ENCODE measurements at regions not wholly inside any gene's neighbourhood (a gene's known extent, or its start where the extent isn't known, plus 50 kb on each side); places are given as distances from the start of the nearest gene placed in this dataset.

DNA sequence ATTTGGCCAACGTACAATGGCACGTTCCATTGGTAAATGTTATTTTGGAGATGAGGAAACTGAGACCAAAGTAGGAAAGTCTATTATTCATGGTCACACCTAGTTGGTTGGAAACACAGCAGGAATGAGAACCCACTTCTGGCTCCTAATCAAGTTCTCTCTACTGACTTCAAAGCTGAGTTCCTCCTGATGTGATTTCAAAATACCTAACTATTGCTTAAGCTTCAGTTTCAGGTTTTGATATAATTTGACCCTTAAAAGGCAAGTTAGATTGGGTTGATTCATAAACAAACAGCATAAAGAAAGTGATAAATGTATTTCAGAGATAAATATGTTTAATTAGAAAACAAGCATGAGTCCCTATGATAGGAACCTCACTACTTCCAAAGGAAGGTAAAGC, 312.5 kb downstream of the PARP8 start:
- H3K4me1 ChIP-seq (ENCODE audit: insufficient read depth, low read length) = no peaks in the 10 kb centered on the region
- no peaks in the 10 kb centered on the region for H3K27me3 ChIP-seq (ENCODE audit: insufficient read depth, low read length)
- intact Hi-C loops (cut with micrococcal nuclease) = no loop called here
- H3K27ac ChIP-seq (ENCODE audit: low read depth, low read length) = no peak overlapping the region
- Mint-ChIP-seq H3K4me1 (no peaks in the 10 kb centered on the region), H3K36me3 (no peaks in the 10 kb centered on the region), H3K27me3 (peaks cover 22 to 28% of the 10 kb centered on the region in 2 donors), H3K4me3 (no peak overlapping the region), H3K27ac (no peak overlapping the region), H3K9me3 (no peaks in the 10 kb centered on the region)
- DNase-seq = no peak
- ChIA-PET CTCF (ENCODE audit: partially characterized antibody) (no interaction called here), POLR2A (ENCODE audit: partially characterized antibody) (no interaction called here)
- no peak overlapping the region for H3K4me3 ChIP-seq (ENCODE audit: low read length in 2 of 2)
- H3K9me3 ChIP-seq (ENCODE audit: control insufficient read depth in 1 of 2, low read length in 2 of 2) = no peaks in the 10 kb centered on the region
- no peaks in the 10 kb centered on the region for H3K36me3 ChIP-seq (ENCODE audit: insufficient read depth, low read length)

DNA sequence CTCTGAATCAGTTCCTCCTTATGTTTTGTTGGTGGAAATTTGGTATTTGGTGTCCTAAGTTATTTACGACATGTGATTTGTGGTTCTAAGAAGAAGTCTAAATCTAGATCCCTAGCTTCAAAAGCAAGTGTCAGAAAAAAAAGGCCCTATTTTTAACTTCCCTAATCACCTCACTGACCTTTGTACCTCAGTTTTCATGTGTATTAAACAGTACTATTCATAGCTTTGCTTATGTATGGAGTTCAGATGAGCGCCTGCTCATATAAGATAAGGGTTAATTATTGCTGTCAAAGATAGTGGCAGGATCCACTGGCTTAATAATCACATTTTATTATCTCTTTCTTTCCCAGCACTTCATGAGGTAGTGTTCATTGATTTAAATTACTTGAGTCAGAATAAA, 318.2 kb downstream of the PARP8 start:
- peaks cover 0 to 10% of the 10 kb centered on the region in 2 donors for H3K27me3 Mint-ChIP-seq
- H3K36me3 Mint-ChIP-seq = no peaks in the 10 kb centered on the region
- no peak overlapping the region for H3K4me3 Mint-ChIP-seq
- DNase-seq = no peak
- no peaks in the 10 kb centered on the region for H3K9me3 Mint-ChIP-seq
- H3K27ac Mint-ChIP-seq = no peak overlapping the region
- ChIA-PET POLR2A (ENCODE audit: partially characterized antibody) (no interaction called here), CTCF (ENCODE audit: partially characterized antibody) (interaction anchor here (1.2 kb wide), 2 partner anchors 22 to 27 kb away, joined by 3 to 4 read pairs; no protein-coding TSS in a partner anchor)
- no peak overlapping the region for H3K27ac ChIP-seq (ENCODE audit: low read depth, low read length)
- intact Hi-C loops (cut with micrococcal nuclease) = no loop called here
- no peaks in the 10 kb centered on the region for H3K36me3 ChIP-seq (ENCODE audit: insufficient read depth, low read length)
- no peaks in the 10 kb centered on the region for H3K27me3 ChIP-seq (ENCODE audit: insufficient read depth, low read length)
- H3K9me3 ChIP-seq (ENCODE audit: control insufficient read depth in 1 of 2, low read length in 2 of 2) = no peaks in the 10 kb centered on the region
- H3K4me1 ChIP-seq (ENCODE audit: insufficient read depth, low read length) = no peaks in the 10 kb centered on the region
- H3K4me3 ChIP-seq (ENCODE audit: low read length in 2 of 2) = no peak overlapping the region
- H3K4me1 Mint-ChIP-seq = no peaks in the 10 kb centered on the region

DNA sequence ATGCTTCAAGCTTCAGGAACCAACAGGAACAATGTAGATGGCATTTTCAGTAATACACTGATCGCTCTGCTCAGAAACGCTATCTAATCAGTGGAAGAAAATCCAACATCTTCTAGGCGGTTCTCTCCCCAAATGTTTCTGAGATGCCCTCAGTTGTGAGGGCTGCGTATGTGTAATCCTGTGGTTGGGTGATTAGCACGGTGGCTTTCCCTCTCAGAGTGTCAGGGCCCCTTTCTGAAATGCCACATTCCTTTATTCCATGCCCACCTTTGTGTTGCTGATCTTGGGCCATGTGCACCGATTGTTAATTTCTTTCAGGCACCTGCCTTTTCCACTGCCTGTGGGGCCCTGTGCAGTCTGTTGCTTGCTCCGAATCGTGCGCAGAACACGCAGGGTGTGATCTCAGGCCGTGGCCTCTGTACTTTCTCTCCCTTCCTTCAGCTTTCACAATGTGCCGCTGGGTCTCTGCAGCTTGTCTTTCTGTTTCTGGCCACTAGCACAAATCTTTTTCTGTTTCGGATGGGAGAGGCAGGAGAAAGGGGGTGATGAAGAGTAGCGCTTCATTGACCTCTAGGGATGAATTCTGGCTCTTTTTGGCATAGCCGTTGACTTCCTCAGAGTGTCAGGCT, 324.0 kb downstream of the PARP8 start:
- Histone ChIP-seq H3K27ac (ENCODE audit: low read depth, low read length) (no peak overlapping the region), H3K27me3 (ENCODE audit: insufficient read depth, low read length) (no peaks in the 10 kb centered on the region), H3K36me3 (ENCODE audit: insufficient read depth, low read length) (no peaks in the 10 kb centered on the region), H3K4me3 (ENCODE audit: low read length in 2 of 2) (no peak overlapping the region), H3K4me1 (ENCODE audit: insufficient read depth, low read length) (no peaks in the 10 kb centered on the region), H3K9me3 (ENCODE audit: control insufficient read depth in 1 of 2, low read length in 2 of 2) (no peaks in the 10 kb centered on the region)
- POLR2A ChIA-PET (ENCODE audit: partially characterized antibody) = no interaction called here
- CTCF ChIA-PET (ENCODE audit: partially characterized antibody) = no interaction called here
- H3K36me3 Mint-ChIP-seq = no peaks in the 10 kb centered on the region
- peaks cover 0 to 5% (median 0%) of the 10 kb centered on the region in 8 donors for H3K9me3 Mint-ChIP-seq
- no peak for DNase-seq
- no peak overlapping the region for H3K27ac Mint-ChIP-seq
- intact Hi-C loops (cut with micrococcal nuclease) = no loop called here
- H3K4me3 Mint-ChIP-seq = no peak overlapping the region
- no peaks in the 10 kb centered on the region for H3K4me1 Mint-ChIP-seq
- H3K27me3 Mint-ChIP-seq = peaks cover 1 to 3% of the 10 kb centered on the region in 2 donors

DNA sequence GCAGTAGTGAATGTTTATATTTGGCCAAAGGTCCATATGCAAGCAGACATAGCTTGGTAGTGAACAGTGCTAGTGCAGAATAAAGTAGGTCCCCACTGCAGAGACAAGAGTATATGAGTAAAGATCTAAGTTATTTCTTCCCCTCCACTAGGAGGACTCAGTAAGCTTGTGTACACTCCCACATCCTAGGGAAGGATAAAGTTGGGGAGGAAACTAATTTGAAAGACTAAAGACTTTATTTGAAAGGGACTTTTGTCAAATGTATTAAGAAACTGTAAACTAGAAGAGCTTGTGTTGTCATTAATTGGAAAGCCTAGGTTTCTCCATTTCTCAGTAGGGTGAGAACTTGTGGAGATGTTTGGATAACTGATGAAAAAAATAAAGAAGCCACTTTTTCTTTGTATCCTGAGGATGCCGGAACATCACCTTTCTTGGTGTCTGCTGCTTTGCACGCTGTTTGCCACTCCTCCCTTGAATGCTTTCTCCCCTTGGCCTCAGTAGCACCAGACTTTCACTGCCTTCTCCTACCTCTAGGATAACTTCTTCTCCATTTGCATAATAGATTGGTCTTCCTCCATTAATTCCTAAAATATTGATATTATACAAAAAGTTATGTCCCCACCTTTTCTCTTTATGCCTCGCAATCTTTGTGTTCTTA, 329.0 kb downstream of the PARP8 start:
- Histone ChIP-seq H3K4me1 (ENCODE audit: insufficient read depth, low read length) (no peaks in the 10 kb centered on the region), H3K27me3 (ENCODE audit: insufficient read depth, low read length) (no peaks in the 10 kb centered on the region), H3K36me3 (ENCODE audit: insufficient read depth, low read length) (no peaks in the 10 kb centered on the region), H3K4me3 (ENCODE audit: low read length in 2 of 2) (no peak overlapping the region), H3K27ac (ENCODE audit: low read depth, low read length) (no peak overlapping the region), H3K9me3 (ENCODE audit: control insufficient read depth in 1 of 2, low read length in 2 of 2) (no peaks in the 10 kb centered on the region)
- DNase-seq = no peak
- H3K4me1 Mint-ChIP-seq = no peaks in the 10 kb centered on the region
- H3K27me3 Mint-ChIP-seq = peaks cover 3 to 6% of the 10 kb centered on the region in 2 donors
- ChIA-PET POLR2A (ENCODE audit: partially characterized antibody) (no interaction called here), CTCF (ENCODE audit: partially characterized antibody) (no interaction called here)
- no peaks in the 10 kb centered on the region for H3K36me3 Mint-ChIP-seq
- H3K9me3 Mint-ChIP-seq = peaks cover 0 to 5% (median 0%) of the 10 kb centered on the region in 8 donors
- H3K4me3 Mint-ChIP-seq = no peak overlapping the region
- intact Hi-C loops (cut with micrococcal nuclease) = no loop called here
- no peak overlapping the region for H3K27ac Mint-ChIP-seq

DNA sequence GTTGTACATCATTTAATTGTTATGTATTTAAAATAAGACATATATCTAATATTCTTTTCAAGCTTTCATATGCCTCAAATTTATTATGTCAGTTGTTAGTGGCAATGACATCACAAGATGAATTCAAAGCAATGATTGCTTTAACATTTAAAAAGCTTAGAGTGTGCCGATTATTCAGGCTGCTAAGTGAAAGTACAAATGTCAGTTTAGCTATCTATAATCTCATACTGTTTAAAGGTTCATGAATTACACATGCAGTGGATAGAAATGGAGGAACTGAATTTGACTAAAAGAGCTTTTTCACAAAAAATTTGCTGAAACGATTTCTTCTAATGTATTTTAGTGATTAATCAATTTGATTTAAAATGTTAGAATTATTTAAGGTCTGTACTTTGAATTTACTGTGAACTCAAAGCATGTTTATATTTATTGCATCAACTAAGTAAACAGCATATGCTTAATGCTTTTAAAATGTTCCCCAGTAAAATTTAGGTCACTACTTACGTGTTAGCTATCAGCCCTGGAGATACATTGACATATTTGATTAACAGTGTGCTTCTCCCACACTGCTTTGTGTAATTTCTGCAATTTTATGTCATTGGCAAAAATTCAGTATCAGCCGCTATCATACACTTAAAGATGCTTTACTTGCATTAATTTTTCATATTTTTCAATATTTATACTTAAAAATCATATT, 334.9 kb downstream of the PARP8 start:
- CTCF ChIA-PET (ENCODE audit: partially characterized antibody) = no interaction called here

DNA sequence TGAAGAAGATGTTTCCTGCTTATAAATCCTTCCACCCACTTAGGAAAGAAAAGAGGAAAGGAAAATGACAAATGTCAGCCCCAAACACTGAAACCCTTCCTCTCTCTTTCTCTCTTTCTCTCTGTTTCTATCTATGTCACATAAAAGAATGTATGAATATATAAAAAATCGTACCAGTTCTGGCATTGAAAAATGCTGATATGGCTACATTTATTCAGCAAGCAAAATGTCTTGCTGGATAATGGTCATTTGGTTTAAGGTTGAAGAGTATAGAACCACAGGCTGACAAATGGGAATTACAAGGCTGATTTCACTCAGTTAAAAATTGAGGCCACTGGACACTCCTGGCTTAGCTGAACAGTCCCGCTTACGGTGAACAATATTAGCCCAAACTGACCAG, 335.9 kb downstream of the PARP8 start:
- H3K27ac Mint-ChIP-seq = no peak overlapping the region
- Histone ChIP-seq H3K36me3 (ENCODE audit: insufficient read depth, low read length) (no peaks in the 10 kb centered on the region), H3K4me1 (ENCODE audit: insufficient read depth, low read length) (no peaks in the 10 kb centered on the region), H3K4me3 (ENCODE audit: low read length in 2 of 2) (no peak overlapping the region), H3K27me3 (ENCODE audit: insufficient read depth, low read length) (no peaks in the 10 kb centered on the region), H3K27ac (ENCODE audit: low read depth, low read length) (no peak overlapping the region), H3K9me3 (ENCODE audit: control insufficient read depth in 1 of 2, low read length in 2 of 2) (no peaks in the 10 kb centered on the region)
- ChIA-PET POLR2A (ENCODE audit: partially characterized antibody) (no interaction called here), CTCF (ENCODE audit: partially characterized antibody) (no interaction called here)
- peaks cover 0 to 1% of the 10 kb centered on the region in 2 donors for H3K27me3 Mint-ChIP-seq
- H3K9me3 Mint-ChIP-seq = peaks cover 0 to 2% (median 0%) of the 10 kb centered on the region in 8 donors
- no peaks in the 10 kb centered on the region for H3K36me3 Mint-ChIP-seq
- H3K4me3 Mint-ChIP-seq = no peak overlapping the region
- intact Hi-C loops (cut with micrococcal nuclease) = no loop called here
- no peak for DNase-seq
- H3K4me1 Mint-ChIP-seq = no peaks in the 10 kb centered on the region

More for the DNA sequence above, 334.9 kb downstream of the PARP8 start:
- Mint-ChIP-seq H3K4me1 (no peaks in the 10 kb centered on the region), H3K27me3 (peaks cover 1 to 2% of the 10 kb centered on the region in 2 donors), H3K27ac (no peak overlapping the region), H3K36me3 (no peaks in the 10 kb centered on the region), H3K4me3 (no peak overlapping the region), H3K9me3 (peaks cover 0 to 2% (median 0%) of the 10 kb centered on the region in 8 donors)
- POLR2A ChIA-PET (ENCODE audit: partially characterized antibody) = no interaction called here
- Histone ChIP-seq H3K36me3 (ENCODE audit: insufficient read depth, low read length) (no peaks in the 10 kb centered on the region), H3K4me3 (ENCODE audit: low read length in 2 of 2) (no peak overlapping the region), H3K4me1 (ENCODE audit: insufficient read depth, low read length) (no peaks in the 10 kb centered on the region), H3K27ac (ENCODE audit: low read depth, low read length) (no peak overlapping the region), H3K27me3 (ENCODE audit: insufficient read depth, low read length) (no peaks in the 10 kb centered on the region), H3K9me3 (ENCODE audit: control insufficient read depth in 1 of 2, low read length in 2 of 2) (no peaks in the 10 kb centered on the region)
- no peak for DNase-seq
- intact Hi-C loops (cut with micrococcal nuclease) = no loop called here

DNA sequence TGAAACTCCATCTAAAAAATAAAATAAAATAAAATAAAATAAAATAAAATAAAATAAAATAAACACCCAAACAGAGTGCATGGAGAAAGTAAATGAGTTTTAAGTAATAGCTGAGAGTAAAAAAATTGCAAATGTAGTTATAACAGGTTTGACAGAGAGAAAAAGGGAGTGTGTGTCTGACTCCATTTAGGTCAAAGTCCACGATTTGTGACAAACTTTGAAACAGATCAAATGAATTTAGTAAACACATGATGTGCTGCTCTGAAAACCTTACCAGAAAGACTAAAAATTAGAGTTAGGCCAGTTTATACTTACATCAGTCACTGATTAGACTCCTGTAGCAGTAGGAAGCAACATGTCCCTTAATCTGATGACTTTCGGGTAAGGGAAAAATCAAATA, 346.6 kb downstream of the PARP8 start:
- H3K9me3 Mint-ChIP-seq = peaks cover 0 to 2% (median 0%) of the 10 kb centered on the region in 8 donors
- H3K4me1 ChIP-seq (ENCODE audit: insufficient read depth, low read length) = no peaks in the 10 kb centered on the region
- intact Hi-C loops (cut with micrococcal nuclease) = no loop called here
- DNase-seq = no peak
- ChIA-PET CTCF (ENCODE audit: partially characterized antibody) (no interaction called here), POLR2A (ENCODE audit: partially characterized antibody) (no interaction called here)
- no peak overlapping the region for H3K27ac ChIP-seq (ENCODE audit: low read depth, low read length)
- no peak overlapping the region for H3K4me3 ChIP-seq (ENCODE audit: low read length in 2 of 2)
- H3K4me3 Mint-ChIP-seq = no peak overlapping the region
- H3K36me3 Mint-ChIP-seq = no peaks in the 10 kb centered on the region
- H3K9me3 ChIP-seq (ENCODE audit: control insufficient read depth in 1 of 2, low read length in 2 of 2) = no peaks in the 10 kb centered on the region
- H3K27ac Mint-ChIP-seq = no peak overlapping the region
- no peaks in the 10 kb centered on the region for H3K4me1 Mint-ChIP-seq
- no peaks in the 10 kb centered on the region for H3K36me3 ChIP-seq (ENCODE audit: insufficient read depth, low read length)
- peaks cover 1 to 2% of the 10 kb centered on the region in 2 donors for H3K27me3 Mint-ChIP-seq
- H3K27me3 ChIP-seq (ENCODE audit: insufficient read depth, low read length) = no peaks in the 10 kb centered on the region

All from CD4-positive, alpha-beta memory T cell (primary cell).